NCI-H1436 (cell line): ENCODE measurements at regions not wholly inside any gene's neighbourhood (a gene's known extent, or its start where the extent isn't known, plus 50 kb on each side); places are given as distances from the start of the nearest gene placed in this dataset.

Source experiments
- DNase-seq: peaks from one replicate; lab custom pipeline; 2025; lab: John Stamatoyannopoulos, UW

DNA sequence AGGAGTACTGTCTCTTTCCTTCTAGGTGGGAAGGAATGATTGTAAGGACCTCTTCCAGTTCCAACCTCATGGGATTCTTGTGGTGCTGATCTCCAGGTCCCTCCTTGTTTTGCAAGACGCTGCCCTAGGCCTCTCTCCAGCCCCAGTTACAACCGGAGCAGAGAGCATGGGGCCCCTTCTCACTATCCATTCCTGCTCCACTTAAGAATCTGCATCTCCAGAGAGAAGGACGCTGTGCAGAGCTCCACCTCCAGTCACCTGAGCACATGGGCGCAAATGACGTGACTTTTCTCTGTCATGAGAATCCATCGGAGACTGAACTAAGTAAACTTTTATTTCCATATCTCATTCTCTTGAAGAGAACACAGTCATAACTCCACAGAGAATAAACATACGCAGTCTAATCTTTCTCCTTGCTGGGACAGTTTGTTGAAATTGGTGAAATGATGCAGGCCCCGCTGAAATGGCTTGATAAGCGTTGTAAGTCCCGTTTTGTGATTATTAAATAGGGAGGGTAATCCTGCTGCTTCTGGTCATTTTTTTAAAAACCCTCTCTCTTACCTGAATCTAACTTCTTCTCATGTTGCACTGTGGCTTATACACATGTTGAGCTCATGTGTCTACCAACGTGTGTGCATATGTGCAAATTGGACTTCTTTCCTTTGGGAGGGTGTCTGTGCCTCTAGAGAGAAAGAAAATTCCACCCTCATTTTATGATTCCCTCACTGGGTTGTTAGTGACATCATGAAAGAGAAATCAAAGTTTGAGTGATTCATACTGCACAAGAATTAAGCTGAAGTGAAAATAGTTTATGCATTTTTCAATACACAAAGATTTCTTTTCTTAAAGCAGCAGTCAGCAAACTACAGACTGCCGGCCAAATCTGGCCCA is 133.2 kb upstream of the TBX20 start:
- no peak for DNase-seq

DNA sequence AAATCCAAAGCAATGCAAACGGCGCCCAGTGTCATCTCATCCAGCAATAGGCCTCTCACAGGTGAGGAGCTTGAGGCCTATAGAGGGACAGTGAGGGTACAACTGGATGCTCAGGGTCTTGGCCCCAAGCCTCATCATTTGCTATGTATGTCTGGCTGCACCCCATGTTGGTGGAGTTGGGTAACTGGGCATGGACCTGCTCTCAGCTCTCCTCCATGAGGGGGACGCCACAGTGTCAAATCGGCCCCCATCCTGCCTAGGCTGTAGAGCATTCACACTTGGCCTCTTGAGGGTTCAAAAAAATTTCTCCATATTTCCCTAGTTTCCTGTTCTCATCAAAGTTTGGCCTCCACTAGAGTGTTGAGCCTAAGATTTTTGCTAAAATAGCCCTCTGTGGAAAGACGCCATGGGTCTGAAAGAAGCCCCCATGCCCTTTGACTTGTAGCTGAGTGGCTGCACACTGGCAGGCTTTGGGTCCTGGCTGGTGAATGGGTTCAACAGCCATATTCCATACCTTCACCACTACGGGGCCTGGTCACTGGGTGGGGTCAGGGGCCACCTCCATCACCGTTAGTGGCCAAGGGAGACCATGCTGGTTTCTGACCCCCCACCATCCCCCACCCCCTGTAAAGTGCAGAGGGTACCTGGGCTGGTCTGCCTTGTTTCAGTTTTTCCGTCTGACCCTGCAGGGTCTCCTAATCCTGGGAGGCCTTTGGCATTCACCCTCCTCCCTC is 132.3 kb upstream of the TBX20 start:
- no peak for DNase-seq

DNA sequence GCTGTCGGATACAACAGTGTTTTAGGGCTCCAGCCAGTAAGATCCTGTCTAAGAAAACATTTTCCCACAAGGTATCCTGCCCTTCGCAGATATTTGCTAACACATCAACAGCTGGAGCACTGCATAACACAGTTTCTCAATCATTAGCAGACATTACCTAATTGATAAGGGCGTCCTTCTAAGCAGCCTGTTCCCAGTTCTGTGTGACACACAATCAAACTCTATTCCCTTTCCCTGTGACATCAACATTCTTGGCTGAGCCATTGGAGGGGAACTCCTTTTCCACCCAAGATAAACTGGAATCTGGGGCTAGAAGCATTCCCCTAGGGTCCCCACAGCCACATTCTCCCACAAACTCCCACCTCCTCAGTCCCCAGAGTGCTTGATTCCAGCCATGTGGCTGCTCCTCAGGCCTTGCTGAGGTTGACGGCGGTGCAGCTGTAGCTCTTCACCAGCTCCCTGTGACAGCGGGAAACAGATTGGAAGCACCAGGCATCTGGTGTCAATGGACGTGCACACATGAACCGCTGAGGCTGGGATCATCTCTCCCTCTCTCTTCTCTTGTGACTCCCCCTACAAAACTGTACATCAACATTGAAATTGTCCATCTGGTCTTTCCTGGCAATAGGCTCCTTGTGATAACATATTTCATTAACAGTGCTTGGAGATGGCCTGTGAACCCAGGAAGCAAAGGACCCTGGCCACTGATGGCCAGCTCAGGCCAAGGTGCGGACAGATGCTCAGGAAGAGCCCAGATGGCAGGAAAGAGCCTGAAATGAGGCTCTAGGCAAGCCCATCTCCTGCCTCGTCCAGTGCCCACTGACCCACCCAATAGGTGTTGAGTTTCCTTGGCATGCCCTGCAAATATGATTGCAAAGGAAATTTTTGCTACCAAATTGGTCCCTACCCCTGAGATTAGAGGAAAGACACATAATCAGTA is 131.1 kb upstream of the TBX20 start:
- no peak for DNase-seq

DNA sequence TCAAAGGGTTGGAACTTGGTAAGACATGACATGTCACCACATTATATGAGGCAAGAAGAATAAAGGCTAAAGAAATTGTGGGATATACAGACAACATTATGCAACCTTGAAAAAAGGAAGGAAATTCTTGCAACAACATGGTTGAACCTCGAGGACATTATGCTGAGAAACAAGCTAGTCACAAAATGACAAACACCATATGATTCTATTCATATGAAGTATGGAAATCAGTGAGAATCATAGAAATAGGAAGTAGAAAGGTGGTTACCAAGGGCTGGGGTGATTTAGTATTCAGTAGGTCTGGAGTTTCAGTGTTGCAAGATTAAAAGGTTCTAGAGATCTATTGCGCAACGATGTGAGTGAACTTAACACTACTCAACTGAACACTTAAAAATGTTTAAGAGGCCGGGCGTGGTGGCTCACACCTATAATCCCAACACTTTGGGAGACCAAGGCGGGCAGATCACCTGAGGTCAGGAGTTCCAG is 126.9 kb upstream of the TBX20 start:
- no peak for DNase-seq

DNA sequence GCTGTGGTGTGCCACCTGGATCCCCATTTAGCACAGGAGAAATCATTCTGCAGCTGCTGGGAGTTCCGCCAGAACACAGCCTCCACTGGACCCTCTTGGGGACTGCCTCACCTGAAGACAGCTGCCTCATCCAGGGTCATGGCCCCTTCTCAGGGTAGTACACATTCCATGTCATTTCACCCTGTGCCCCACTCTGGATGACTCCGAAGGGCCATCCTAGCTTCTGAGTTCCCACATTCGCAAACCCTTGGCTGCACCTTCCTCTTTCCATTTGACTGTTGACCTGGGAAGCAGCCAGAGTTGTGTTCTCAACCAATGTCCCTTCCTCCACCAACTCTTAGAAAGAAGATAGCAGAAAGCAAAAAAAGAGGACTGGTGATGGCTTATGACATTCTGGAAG is 125.6 kb upstream of the TBX20 start:
- DNase-seq: no peak

DNA sequence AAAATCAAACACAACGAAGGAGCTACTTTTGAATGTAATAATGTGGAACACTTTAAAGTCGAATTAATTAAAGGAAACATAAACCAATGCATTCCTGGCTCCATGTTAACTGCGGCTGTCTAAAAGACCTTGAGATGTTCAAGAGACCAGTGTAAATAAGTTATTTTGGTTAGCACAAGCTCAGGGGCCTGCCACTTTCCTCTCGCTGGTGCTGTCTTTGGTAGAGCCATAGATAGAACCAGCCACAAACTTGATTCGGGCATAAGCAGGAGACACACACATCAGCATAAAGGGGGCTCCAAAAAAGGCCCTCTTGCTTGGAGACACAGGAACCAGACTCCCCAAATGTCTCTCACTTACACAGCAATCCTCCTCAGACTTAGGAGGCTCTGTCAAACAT is 121.6 kb upstream of the TBX20 start:
- DNase-seq: no peak

DNA sequence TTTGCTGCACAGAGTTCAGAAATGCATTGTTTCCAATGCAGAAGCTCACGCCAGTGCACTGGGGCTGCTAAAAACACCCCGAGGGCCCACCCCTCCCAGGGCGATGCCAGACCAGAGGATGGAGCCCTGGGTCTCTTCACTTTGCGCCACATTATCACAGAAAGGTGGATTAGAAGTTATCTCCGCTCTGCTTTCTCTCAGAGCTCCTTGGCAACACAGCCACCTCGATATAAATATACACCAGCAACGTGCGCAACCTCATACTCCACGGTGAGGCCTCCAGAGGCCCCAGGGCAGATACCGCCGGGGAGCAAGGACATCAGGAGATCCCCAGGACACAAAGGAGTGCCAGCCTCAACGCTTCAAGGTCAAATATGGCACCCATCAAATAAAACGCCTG is 121.0 kb upstream of the TBX20 start:
- no peak for DNase-seq

DNA sequence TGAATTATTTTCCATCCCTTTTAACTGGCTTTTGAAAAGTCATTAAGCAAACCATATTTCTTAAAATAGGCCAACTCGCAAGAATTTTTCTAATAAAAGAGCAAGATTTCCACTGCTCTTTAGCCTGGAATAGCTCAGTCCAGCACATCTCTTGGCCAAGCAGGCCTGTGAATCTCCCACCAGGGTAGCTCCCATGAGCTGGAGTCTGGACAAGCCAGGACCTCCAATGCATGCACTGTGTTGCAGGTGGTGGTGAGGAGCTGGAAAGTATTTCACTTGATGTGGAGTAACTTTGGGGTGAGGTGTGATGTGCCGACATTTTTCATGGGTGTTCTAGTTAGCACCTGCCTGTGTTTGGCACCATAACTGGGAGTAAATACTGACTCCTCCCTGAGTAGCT is 117.3 kb upstream of the TBX20 start:
- no peak for DNase-seq

DNA sequence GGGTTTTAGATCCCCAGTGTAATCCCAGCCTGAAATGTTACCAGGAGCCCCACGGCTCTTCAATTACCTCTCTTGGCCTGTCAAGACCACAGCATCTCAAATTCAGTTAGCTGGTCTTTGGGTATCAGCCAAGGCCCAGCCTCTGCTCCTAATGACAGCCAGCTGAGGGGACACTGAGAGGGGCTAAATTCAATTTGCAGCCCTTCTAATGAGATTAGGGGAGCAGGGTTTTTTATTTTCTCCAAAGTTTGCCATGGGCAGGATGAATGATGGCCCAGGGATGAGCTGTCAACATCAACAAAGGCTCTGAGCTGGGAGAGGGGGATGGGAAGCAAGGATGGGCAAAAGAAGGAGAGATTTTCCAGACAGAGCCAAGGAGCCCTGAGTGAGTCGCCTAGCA is 116.8 kb upstream of the TBX20 start:
- DNase-seq: no peak

DNA sequence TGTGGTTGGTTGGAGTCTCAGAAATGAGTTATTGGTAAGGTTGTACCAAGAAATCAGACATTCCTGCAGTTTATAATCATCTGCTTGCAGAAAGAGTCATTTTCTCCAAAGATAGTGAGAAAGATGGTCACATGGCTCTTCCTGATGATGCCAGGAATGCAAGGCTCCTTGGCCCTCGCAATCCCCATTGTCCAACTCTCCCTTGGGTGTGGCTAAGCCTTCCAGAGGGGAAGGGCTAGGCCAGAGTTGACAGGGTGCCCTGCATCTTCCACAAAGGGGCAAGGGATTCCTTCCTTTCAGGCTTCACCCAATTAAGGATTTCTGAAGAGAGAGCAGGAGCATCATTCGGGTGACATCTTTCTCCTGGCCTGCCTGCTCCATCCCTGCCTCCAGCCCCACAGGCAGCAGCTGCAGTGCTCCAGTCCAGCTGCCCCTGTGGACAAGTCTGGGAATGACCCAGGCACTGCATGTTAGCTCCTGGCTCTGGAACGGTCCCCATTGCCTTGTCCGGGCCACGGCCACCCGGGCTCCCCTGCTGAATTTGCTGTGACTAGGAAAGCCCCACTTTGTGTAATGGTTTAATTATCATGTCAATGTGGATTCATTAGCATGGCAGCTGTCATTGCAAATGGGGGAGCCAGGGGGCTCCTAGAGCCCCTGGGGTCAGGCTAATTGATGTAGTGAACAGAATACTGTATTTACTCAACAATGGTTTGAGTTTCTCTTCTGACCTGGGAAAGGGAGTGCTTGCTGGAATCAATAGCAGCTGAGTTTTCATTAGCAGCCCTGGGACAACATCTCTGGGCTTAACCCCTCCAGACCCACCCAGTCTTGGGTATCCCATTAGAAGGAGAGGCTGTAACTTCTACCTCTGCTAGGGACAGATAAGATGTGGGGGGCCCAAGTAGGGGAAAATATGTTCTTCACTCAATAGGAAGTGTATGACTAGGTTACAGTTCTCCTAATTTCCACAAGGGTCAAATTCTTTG is 112.6 kb upstream of the TBX20 start:
- DNase-seq: no peak

DNA sequence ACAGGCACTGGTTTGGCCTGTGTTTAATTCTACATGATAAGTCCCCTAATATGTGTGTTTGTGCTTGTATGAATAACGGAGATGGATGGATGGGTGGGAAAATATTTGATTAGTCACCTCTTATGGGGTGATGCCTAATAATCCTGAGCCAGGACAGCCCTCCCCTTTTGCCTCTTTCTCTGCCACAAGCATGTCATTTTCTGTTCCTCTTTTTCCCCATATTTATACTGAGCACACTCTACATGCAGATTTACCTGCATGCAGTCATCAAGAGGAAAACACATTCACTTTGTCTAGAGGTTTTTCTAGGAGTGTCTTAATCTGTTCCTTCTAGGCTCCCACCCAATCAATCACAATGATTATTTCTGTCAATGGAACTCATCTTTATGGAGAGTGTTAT is 111.6 kb upstream of the TBX20 start:
- DNase-seq: no peak

DNA sequence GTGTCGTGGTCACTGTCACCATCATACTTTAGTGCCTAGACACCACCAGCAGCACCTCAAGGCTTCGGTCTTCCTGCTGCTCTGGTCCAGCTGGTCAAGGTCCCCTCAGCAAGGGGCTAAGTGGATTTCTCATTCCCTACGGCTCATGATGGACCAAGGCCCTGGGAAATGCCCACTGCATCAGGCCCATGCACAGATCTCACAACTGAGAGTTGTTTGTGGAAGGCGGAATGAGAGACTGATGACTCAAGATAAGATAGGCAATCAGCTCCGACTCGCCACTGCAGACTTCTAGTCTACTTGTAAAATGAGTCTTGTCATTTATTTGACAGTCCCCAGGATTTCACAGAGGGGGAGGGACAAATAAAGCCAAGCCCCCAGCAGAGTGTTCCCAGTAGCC is 108.4 kb upstream of the TBX20 start:
- DNase-seq: no peak

DNA sequence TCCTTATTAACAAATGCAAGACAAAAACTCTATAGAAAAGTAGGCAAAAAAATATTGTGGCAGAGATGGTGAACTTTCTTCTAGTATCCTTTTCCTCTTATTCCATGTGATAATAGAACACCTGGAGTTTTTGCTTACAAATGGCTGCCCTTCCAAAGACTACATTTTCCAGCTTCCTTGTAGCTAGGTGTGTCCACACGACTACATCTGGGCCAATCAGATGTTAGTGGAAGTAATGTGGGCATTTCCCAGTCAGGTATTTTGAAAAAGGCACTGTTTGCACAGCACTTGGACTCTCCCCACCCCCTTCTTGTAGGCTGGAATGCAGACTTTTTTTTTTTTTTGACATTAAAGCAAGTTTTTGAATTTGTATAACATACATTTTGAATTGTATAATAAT is 105.5 kb upstream of the TBX20 start:
- DNase-seq: no peak

DNA sequence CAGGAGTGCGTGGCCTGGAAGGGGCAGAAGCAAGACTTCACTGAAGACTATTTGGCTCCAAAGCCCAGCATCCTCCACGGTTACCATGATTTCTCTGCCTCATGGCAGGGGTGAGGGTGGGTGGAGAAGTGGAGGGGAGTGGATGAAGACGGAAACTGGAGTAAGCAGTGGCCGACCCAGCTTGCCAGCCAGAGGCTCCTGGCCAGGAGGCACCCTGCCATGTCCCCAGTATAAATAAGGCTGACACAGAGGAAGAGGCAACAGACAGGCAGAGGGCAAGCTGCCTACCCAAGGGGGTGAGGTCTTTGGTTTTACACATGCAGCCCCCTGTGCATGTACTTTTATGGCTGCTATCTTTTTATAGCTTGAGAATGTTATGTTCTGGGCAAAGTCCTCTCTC is 102.6 kb upstream of the TBX20 start:
- no peak for DNase-seq

DNA sequence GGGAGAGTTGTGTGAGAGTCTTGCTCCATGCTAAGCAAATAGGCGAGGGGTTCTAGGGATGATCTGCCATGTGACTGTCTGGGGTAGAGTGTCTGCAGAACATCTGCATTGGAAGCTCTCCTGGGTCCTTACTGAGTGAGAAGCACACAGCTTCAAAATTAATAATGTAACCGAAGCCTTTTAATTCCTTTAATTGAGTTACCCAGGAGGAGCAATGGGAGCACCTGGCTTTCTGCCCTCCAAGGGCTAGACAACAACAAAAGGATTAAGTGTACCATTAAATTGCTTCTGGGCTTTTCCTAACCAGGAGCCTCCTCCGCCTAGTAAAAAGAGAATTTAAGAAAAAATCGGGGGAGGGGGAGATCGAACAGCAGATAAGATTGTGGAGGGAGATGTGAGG is 102.0 kb upstream of the TBX20 start:
- DNase-seq: no peak

DNA sequence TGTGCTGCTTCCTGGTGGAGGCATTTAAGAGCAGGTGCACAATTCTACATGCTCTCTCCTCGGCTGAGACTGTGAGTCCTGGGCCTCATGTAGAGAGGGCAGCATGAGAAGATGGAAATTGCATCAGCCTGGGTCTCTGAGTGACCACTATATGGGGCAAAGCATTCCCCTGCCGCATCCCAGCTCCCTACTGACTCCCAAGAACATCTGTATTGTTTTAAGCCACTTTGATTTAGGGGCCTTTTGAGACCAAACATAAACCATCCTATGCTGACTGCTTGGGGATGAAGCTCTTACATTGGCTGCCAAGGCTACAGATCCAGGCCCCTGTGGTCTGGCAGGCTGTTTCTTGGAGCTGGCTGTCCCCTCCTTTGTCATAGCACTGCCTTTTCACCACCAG is 101.3 kb upstream of the TBX20 start:
- DNase-seq: no peak

DNA sequence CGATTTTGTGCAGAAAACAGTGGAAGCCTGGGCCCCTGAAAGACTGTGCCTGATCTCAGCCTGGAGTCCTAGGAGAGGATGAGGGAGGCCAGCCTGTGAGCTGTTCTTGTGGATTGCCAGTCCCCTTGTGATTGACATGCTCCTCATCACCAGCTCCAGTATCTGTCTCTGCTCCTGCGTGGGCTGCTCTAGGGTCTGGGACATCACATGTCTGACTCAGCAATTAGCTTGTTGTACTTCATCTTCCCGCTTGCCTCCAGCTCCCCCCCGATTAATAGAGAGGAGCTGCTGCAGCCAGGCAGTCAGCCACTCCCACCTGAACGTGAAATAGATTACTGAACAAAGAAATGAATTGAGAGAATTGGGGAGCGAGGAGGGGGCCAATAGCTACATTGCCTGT is 99.6 kb upstream of the TBX20 start:
- no peak for DNase-seq

DNA sequence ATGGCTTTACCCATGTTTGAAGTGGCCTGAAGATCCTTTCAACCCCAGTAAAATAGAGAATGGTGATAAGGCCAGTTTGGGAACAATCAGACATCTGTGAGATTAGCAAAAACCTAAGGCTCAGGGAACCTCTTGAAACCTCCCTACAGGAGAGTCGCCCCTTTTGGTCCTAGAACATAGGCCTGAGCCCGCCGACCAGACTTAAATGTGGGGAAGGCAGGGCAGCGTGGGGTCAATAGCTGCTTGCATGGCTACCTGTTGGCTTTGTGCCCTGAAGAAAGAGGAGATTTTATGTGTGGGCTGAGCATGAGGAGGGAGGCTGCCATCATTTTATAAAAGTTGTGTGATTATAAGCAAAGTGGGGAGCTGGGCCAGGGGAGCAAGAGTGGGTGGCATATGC is 97.6 kb upstream of the TBX20 start:
- DNase-seq: no peak

DNA sequence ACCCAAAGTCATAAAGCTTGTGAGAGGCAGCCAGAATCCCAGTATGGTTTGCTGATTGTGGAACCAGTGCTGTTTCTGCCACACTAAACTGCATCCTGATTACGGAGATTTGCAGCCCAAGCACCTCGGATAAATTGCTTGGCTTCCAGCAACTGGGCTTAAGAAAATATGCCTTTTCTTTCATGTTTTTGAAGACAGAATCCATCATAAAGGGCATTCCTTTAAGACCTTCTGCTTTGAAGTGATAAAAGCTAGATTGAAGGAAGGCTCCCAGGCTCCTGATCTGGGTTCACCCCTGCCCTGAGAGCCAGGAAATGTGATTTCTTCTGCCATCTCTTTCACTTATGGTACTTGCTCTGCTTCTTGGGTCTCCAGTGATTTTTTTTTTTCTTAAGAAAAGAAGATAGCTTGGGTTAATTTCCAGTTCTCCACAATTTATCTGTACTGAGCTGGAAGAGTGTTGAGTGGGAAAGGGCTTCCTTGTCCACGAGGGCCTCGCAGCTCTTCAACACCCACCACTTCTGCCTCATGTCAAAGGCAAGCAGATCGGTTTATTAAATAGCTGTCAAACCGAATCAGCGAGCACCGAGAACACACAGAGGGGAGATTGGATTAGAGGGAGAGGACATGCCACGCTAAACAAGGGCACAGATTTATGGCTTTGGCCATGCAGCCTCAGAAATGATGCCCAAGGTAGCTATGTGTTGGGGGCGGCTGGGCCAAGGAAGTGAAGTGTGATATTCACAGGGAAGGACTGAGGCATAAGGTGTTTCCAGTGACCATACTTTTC is 94.9 kb upstream of the TBX20 start:
- no peak for DNase-seq

DNA sequence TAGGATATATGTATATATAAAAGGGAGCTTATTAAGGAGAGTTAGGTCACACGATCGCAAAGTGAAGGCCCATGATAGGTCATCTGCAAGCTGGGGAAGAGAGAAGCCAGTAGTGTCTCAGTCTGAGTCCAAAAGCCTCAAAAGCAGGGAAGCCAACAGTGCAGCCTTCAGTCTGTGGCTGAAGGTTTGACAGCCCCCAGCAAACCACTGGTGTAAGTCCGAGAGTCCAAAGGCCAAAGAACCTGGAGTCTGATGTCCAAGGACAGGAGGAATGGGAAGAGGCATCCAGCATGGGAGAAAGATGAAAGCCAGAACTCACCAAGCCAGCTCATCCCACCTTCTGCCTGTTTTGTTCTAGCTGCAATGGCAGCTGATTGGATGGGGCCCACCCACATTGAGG is 88.9 kb upstream of the TBX20 start:
- DNase-seq: no peak
